Muscle of leg (tissue), 3 donors: ENCODE measurements at regions not wholly inside any gene's neighbourhood (a gene's known extent, or its start where the extent isn't known, plus 50 kb on each side); places are given as distances from the start of the nearest gene placed in this dataset.

ENCODE experiments used
- DNase-seq: peaks from one replicate; pipeline ENCODE4 v3.0.0; 2013
- H3K27ac ChIP-seq: one replicate; pipeline ENCODE4 v1.5.1; 2013; ENCODE audit warnings: mild to moderate bottlenecking, low read length, control low read depth
- H3K27me3 ChIP-seq: one replicate; pipeline ENCODE4 v1.6.1; 2013; ENCODE audit warnings: low read length; ENCODE audit not compliant: control insufficient read depth, insufficient read depth
- H3K36me3 ChIP-seq: one replicate; pipeline ENCODE4 v1.6.1; 2013; ENCODE audit warnings: low read length; ENCODE audit not compliant: control insufficient read depth, insufficient read depth
- H3K4me1 ChIP-seq: one replicate; pipeline ENCODE4 v1.6.1; 2013; ENCODE audit warnings: low read length; ENCODE audit not compliant: control insufficient read depth, insufficient read depth
- H3K4me3 ChIP-seq: one replicate; pipeline ENCODE4 v1.5.1; 2013; ENCODE audit warnings: low read length, control low read depth
- H3K9me3 ChIP-seq: replicated peaks from 2 replicates; pipeline ENCODE4 v1.6.1; 2013; ENCODE audit warnings: low read depth, low read length; ENCODE audit not compliant: control insufficient read depth
- WGBS: methylation state at CpG from one replicate; pipeline ENCODE4 v1.1.5; 2013; ENCODE audit warnings: missing lambda C conversion rate; ENCODE audit not compliant: insufficient coverage; 5-methylcytosine and 5-hydroxymethylcytosine counted together

DNA sequence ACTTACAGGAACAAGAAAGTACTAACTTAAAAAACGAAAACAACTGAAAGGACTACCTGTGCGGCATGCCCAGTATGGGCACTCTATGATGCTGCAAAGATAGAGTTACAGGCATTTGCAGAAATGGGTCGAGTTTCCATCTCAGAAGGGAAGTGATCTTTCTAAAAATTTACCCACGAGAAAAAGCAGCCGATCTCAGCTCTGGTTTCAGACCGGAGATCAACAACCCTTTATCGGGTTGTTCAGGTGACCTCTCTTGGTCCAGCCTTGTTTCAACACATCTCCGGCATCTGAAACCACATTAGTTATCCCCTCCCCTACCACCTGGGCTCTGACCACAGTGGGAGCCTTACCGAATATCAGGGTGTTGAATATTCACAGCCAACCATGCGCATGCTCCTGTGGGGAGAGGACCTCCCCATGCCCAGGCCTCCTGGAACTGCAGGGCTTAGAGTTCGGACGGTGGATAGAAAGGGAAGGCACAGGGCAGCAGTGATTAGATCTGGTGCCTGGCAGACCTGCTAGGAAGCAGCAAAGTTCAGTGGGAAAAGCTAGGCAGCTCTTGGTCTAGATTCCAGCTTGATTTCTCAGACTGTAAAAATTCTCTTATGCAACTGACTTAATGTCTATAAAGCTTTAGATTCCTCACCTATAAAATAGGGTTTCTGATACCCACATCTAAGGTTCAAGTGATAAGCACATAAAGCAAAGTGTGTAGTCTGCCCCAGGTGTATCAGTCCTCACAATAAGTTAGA lies 906.0 kb downstream of the VRK1 start:
- Histone ChIP-seq H3K9me3 (peaks cover 4% of the 10 kb centered on the region), H3K27me3 (no peaks in the 10 kb centered on the region), H3K4me1 (no peaks in the 10 kb centered on the region), H3K4me3 (no peak overlapping the region), H3K27ac (no peak overlapping the region), H3K36me3 (no peaks in the 10 kb centered on the region)
- WGBS: 57% methylated on average over 10 of the region's 12 CpGs
- no peak for DNase-seq

- Histone ChIP-seq H3K4me3 (no peak overlapping the region), H3K4me1 (no peaks in the 10 kb centered on the region), H3K9me3 (peaks cover 2% of the 10 kb centered on the region), H3K27ac (no peak overlapping the region), H3K36me3 (no peaks in the 10 kb centered on the region), H3K27me3 (peaks cover 2% of the 10 kb centered on the region)
- DNase-seq: no peak
- WGBS: no CpG with 5 or more reads among the region's 1 CpG
Observed at GRCh38 chr14:97704316-97704885, 907.2 kb downstream of the VRK1 start.

GRCh38 chr14:97705107-97705506 lies 907.9 kb downstream of the VRK1 start:
- Histone ChIP-seq H3K27me3 (peaks cover 2% of the 10 kb centered on the region), H3K9me3 (no peaks in the 10 kb centered on the region), H3K27ac (no peak overlapping the region), H3K4me1 (no peaks in the 10 kb centered on the region), H3K4me3 (no peak overlapping the region), H3K36me3 (no peaks in the 10 kb centered on the region)
- no peak for DNase-seq
- no CpG with 5 or more reads among the region's 2 CpGs for WGBS

DNA sequence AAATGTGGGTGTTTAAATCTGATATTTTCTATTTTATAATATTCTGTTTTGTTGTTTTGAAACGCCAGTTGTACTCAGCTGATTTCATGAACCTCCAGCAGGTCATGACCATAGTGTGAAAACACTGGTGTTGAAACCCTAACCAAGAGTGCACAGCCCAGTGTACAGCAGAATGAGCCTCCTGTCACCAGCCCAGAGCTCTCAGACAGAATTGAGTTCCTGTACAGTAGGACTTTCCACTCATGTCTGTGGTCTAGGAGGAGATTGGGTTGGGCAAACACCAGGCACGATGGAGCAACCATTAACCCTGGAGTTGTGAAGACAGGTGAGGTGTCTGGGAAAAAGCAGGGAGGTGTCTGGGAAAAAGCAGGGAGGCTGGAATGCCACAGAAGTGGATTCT lies 908.8 kb downstream of the VRK1 start:
- Histone ChIP-seq H3K4me1 (no peaks in the 10 kb centered on the region), H3K4me3 (no peak overlapping the region), H3K36me3 (no peaks in the 10 kb centered on the region), H3K27me3 (peaks cover 2% of the 10 kb centered on the region), H3K27ac (no peak overlapping the region), H3K9me3 (no peaks in the 10 kb centered on the region)
- WGBS: 43% methylated on average over 1 of the region's 2 CpGs
- DNase-seq: no peak

GRCh38 chr14:97706819-97707218 lies 909.6 kb downstream of the VRK1 start:
- no peak overlapping the region for H3K4me3 ChIP-seq
- peaks cover 2% of the 10 kb centered on the region for H3K27me3 ChIP-seq
- H3K36me3 ChIP-seq: no peaks in the 10 kb centered on the region
- H3K4me1 ChIP-seq: no peaks in the 10 kb centered on the region
- no peak overlapping the region for H3K27ac ChIP-seq
- no peaks in the 10 kb centered on the region for H3K9me3 ChIP-seq
- DNase-seq: no peak
- WGBS: 61% methylated on average over 2 of the region's 2 CpGs

- H3K4me3 ChIP-seq: no peak overlapping the region
- no peaks in the 10 kb centered on the region for H3K36me3 ChIP-seq
- peaks cover 2% of the 10 kb centered on the region for H3K27me3 ChIP-seq
- 78% methylated on average over 3 of the region's 6 CpGs for WGBS
- no peaks in the 10 kb centered on the region for H3K4me1 ChIP-seq
- no peak for DNase-seq
- H3K27ac ChIP-seq: no peak overlapping the region
- no peaks in the 10 kb centered on the region for H3K9me3 ChIP-seq
Observed at GRCh38 chr14:97707603-97708002, 910.4 kb downstream of the VRK1 start.

- no peak for DNase-seq
- H3K27ac ChIP-seq: no peak overlapping the region
- no peaks in the 10 kb centered on the region for H3K36me3 ChIP-seq
- H3K9me3 ChIP-seq: no peaks in the 10 kb centered on the region
- H3K4me1 ChIP-seq: no peaks in the 10 kb centered on the region
- peaks cover 2% of the 10 kb centered on the region for H3K27me3 ChIP-seq
- WGBS: 90% methylated on average over 3 of the region's 6 CpGs
- H3K4me3 ChIP-seq: no peak overlapping the region
Observed at GRCh38 chr14:97709552-97709951, 912.4 kb downstream of the VRK1 start.

GRCh38 chr14:97710726-97711125 lies 913.5 kb downstream of the VRK1 start:
- Histone ChIP-seq H3K27ac (no peak overlapping the region), H3K4me1 (no peaks in the 10 kb centered on the region), H3K36me3 (no peaks in the 10 kb centered on the region), H3K4me3 (no peak overlapping the region), H3K27me3 (peaks cover 2% of the 10 kb centered on the region), H3K9me3 (no peaks in the 10 kb centered on the region)
- 48% methylated on average over 2 of the region's 2 CpGs for WGBS
- DNase-seq: no peak

GRCh38 chr14:97712471-97712870 lies 915.3 kb downstream of the VRK1 start:
- Histone ChIP-seq H3K4me3 (no peak overlapping the region), H3K27ac (no peak overlapping the region), H3K9me3 (no peaks in the 10 kb centered on the region), H3K36me3 (no peaks in the 10 kb centered on the region), H3K4me1 (no peaks in the 10 kb centered on the region), H3K27me3 (peaks cover 2% of the 10 kb centered on the region)
- DNase-seq: no peak

DNA sequence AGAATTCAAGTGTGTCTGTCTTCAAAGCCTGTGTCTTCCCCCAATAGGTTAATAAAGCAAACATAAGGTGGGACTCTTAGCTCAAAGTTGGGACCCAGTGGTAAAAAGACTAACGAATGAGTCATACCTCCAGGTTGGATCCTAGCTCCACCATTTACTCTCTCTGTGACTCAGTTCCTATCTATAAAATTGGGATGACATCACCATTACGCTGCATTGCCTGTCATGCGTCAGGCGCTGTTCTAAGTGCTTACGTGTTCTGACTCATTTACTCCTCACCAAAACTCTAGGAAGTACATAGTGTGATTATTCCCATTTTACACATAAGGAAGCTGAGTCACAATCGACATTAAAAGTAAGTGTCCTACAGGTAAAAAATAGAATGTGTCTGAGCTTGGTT lies 915.8 kb downstream of the VRK1 start:
- DNase-seq: no peak
- no peaks in the 10 kb centered on the region for H3K4me1 ChIP-seq
- H3K27ac ChIP-seq: no peak overlapping the region
- no peaks in the 10 kb centered on the region for H3K9me3 ChIP-seq
- H3K27me3 ChIP-seq: peaks cover 2% of the 10 kb centered on the region
- WGBS: 80% methylated on average over 1 of the region's 6 CpGs
- H3K4me3 ChIP-seq: no peak overlapping the region
- no peaks in the 10 kb centered on the region for H3K36me3 ChIP-seq
